RWPE2 (cell line): ENCODE measurements at regions not wholly inside any gene's neighbourhood (a gene's known extent, or its start where the extent isn't known, plus 50 kb on each side); places are given as distances from the start of the nearest gene placed in this dataset.
A peak's percentile ranks its signal among the peaks of the same experiment; 100 is the strongest.

ENCODE experiments used
- ATAC-seq: fragments of 200-7000 bp; cut with Tn5 transposase; 3 replicates; pipeline ENCODE4 v1.9.1; 2021; ENCODE audit warnings: low read depth
- DNase-seq: peaks from one replicate; pipeline ENCODE4 v3.0.0-alpha.2; 2020; ENCODE audit warnings: low spot score
- H3K27ac ChIP-seq: fragments of 450-650 bp; 2 replicates; pipeline ENCODE4 v1.5.1; 2017; ENCODE audit warnings: mild to moderate bottlenecking; ENCODE audit not compliant: poor library complexity, severe bottlenecking
- H3K27me3 ChIP-seq: fragments of 250-450 bp; sonication (Bioruptor Pico); 2 replicates; pipeline ENCODE4 v1.5.1; 2021; ENCODE audit warnings: mild to moderate bottlenecking, moderate library complexity; ENCODE audit not compliant: insufficient read depth, poor library complexity, severe bottlenecking
- H3K36me3 ChIP-seq: fragments of 250-450 bp; sonication (Bioruptor Pico); 2 replicates; pipeline ENCODE4 v1.5.1; 2020; ENCODE audit warnings: low read depth, mild to moderate bottlenecking, moderate library complexity
- H3K4me1 ChIP-seq: fragments of 250-450 bp; sonication (Bioruptor Pico); 2 replicates; pipeline ENCODE4 v1.5.1; 2021; ENCODE audit warnings: mild to moderate bottlenecking, moderate library complexity; ENCODE audit not compliant: insufficient read depth, poor library complexity, severe bottlenecking
- H3K4me3 ChIP-seq: fragments of 250-450 bp; sonication (Bioruptor Pico); 2 replicates; pipeline ENCODE4 v1.5.1; 2021; ENCODE audit warnings: mild to moderate bottlenecking, moderate library complexity; ENCODE audit not compliant: severe bottlenecking
- H3K9me3 ChIP-seq: fragments of 250-450 bp; sonication (Bioruptor Pico); 2 replicates; pipeline ENCODE4 v1.5.1; 2021; ENCODE audit warnings: mild to moderate bottlenecking, moderate library complexity; ENCODE audit not compliant: severe bottlenecking
- CTCF ChIP-seq: fragments of 450-650 bp; IDR thresholded peaks from one replicate; pipeline ENCODE4 v1.5.1; 2017; ENCODE audit warnings: mild to moderate bottlenecking, moderate library complexity; ENCODE audit not compliant: poor library complexity, severe bottlenecking

- Histone ChIP-seq H3K4me1 (no peaks in the 10 kb centered on the region), H3K27ac (no peak overlapping the region), H3K4me3 (no peak overlapping the region), H3K9me3 (no peaks in the 10 kb centered on the region), H3K36me3 (no peaks in the 10 kb centered on the region), H3K27me3 (no peaks in the 10 kb centered on the region)
- ATAC-seq (peak; percentile 62), DNase-seq (no peak)
- no peak for TF ChIP-seq CTCF
Observed at GRCh38 chr1:5597991-5598823, 394.0 kb downstream of the NPHP4 start.

- TF ChIP-seq CTCF: no peak
- H3K4me1 ChIP-seq: no peaks in the 10 kb centered on the region
- H3K27ac ChIP-seq: no peak overlapping the region
- no peaks in the 10 kb centered on the region for H3K27me3 ChIP-seq
- no peaks in the 10 kb centered on the region for H3K9me3 ChIP-seq
- H3K4me3 ChIP-seq: no peak overlapping the region
- DNase-seq: no peak
- ATAC-seq: 0 out of 3 replicates have a peak, but pooled peaks have one; percentile 47
- H3K36me3 ChIP-seq: no peaks in the 10 kb centered on the region
Observed at GRCh38 chr1:5597171-5597850, 394.9 kb downstream of the NPHP4 start.

GRCh38 chr1:5596651-5597050 is 395.6 kb downstream of the NPHP4 start:
- H3K9me3 ChIP-seq: no peaks in the 10 kb centered on the region
- H3K27ac ChIP-seq: no peak overlapping the region
- no peak overlapping the region for H3K4me3 ChIP-seq
- no peak for ATAC-seq
- DNase-seq: no peak
- H3K4me1 ChIP-seq: no peaks in the 10 kb centered on the region
- H3K27me3 ChIP-seq: no peaks in the 10 kb centered on the region
- TF ChIP-seq CTCF: no peak
- H3K36me3 ChIP-seq: no peaks in the 10 kb centered on the region

- Histone ChIP-seq H3K4me3 (no peak overlapping the region), H3K27me3 (no peaks in the 10 kb centered on the region), H3K36me3 (no peaks in the 10 kb centered on the region), H3K4me1 (no peaks in the 10 kb centered on the region), H3K9me3 (no peaks in the 10 kb centered on the region), H3K27ac (no peak overlapping the region)
- ATAC-seq (no peak), DNase-seq (no peak)
- no peak for TF ChIP-seq CTCF
Observed at GRCh38 chr1:5595531-5596170, 396.6 kb downstream of the NPHP4 start.
